Mucosa of rectum (tissue), 2 donors: ENCODE measurements at regions not wholly inside any gene's neighbourhood (a gene's known extent, or its start where the extent isn't known, plus 50 kb on each side); places are given as distances from the start of the nearest gene placed in this dataset.
"Not testable (repeated sequence)": the region's sequence is repeated elsewhere in the genome, so short reads cannot be mapped to it uniquely, and the experiment has no call there.

Experiments used
- H3K27ac ChIP-seq, 2 donors: one replicate each; pipeline ENCODE4 v1.7.0; 2013; ENCODE audit warnings: inconsistent platforms in 2 of 2, low read depth in 2 of 2, low read length in 2 of 2
- H3K27me3 ChIP-seq, 2 donors: one replicate each; pipeline ENCODE4 v1.7.0; 2013; ENCODE audit warnings: low read length in 2 of 2; ENCODE audit not compliant: control insufficient read depth in 2 of 2, insufficient read depth in 2 of 2
- H3K36me3 ChIP-seq, 2 donors: one replicate each; pipeline ENCODE4 v1.7.0; 2013; ENCODE audit warnings: low read length in 2 of 2; ENCODE audit not compliant: control insufficient read depth in 2 of 2, insufficient read depth in 2 of 2
- H3K4me1 ChIP-seq, 2 donors: one replicate each; pipeline ENCODE4 v1.7.0; 2013; ENCODE audit warnings: low read length in 2 of 2, mild to moderate bottlenecking in 1 of 2; ENCODE audit not compliant: control insufficient read depth in 2 of 2, insufficient read depth in 2 of 2
- H3K4me3 ChIP-seq, 2 donors: one replicate each; pipeline ENCODE4 v1.7.0; 2013; ENCODE audit warnings: low read length in 2 of 2
- H3K9ac ChIP-seq, 2 donors: one replicate each; pipeline ENCODE4 v1.7.0; 2013; ENCODE audit warnings: low read length in 2 of 2, low read depth in 1 of 2, mild to moderate bottlenecking in 1 of 2
- H3K9me3 ChIP-seq, 2 donors: one replicate each; pipeline ENCODE4 v1.7.0; 2013; ENCODE audit warnings: low read length in 2 of 2; ENCODE audit not compliant: control insufficient read depth in 2 of 2
- donor health status: healthy.
- donor health status: Normal muscosa, but diverticular disease.

- H3K27ac ChIP-seq = no peak overlapping the region
- H3K4me3 ChIP-seq = no peak overlapping the region
- no peak overlapping the region for H3K9ac ChIP-seq
- H3K4me1 ChIP-seq = no peaks in the 10 kb centered on the region
- H3K36me3 ChIP-seq = no peaks in the 10 kb centered on the region
- H3K27me3 ChIP-seq = no peaks in the 10 kb centered on the region
- H3K9me3 ChIP-seq = no peaks in the 10 kb centered on the region
Observed at GRCh38 chr6:85923013-85923430, 280.3 kb upstream of the SYNCRIP start.

DNA sequence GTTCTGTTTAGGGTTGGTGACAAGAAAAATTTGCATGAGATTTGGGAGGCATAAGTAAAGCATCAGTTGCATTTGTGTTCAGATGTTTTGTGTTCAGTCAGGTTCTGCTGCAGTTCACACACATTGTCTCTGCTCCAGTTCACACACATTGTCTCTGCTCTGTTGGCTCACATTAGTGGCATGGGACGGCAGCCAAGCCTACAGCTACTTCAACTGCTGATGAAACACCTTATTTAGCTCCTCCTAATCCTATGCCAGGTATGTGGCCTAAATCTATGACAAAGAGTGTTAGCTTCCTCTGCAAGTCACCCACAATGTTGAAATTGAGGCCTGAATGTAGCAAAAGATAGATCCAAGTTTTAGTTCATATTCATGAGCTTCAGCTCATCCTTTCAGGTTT is 278.1 kb upstream of the SYNCRIP start:
- no peaks in the 10 kb centered on the region for H3K9me3 ChIP-seq
- H3K27me3 ChIP-seq = no peaks in the 10 kb centered on the region
- no peaks in the 10 kb centered on the region for H3K4me1 ChIP-seq
- no peak overlapping the region for H3K27ac ChIP-seq
- no peak overlapping the region for H3K4me3 ChIP-seq
- H3K9ac ChIP-seq = no peak overlapping the region
- no peaks in the 10 kb centered on the region for H3K36me3 ChIP-seq

- Histone ChIP-seq H3K9me3 (no peaks in the 10 kb centered on the region), H3K9ac (no peak overlapping the region), H3K27me3 (no peaks in the 10 kb centered on the region), H3K36me3 (no peaks in the 10 kb centered on the region), H3K27ac (no peak overlapping the region), H3K4me3 (no peak overlapping the region), H3K4me1 (no peaks in the 10 kb centered on the region)
Observed at GRCh38 chr6:85917522-85917921, 274.8 kb upstream of the SYNCRIP start.

GRCh38 chr6:85913001-85913400 is 270.3 kb upstream of the SYNCRIP start:
- no peaks in the 10 kb centered on the region for H3K9me3 ChIP-seq
- H3K9ac ChIP-seq = no peak overlapping the region
- H3K27me3 ChIP-seq = no peaks in the 10 kb centered on the region
- H3K4me1 ChIP-seq = no peaks in the 10 kb centered on the region
- no peak overlapping the region for H3K27ac ChIP-seq
- no peak overlapping the region for H3K4me3 ChIP-seq
- H3K36me3 ChIP-seq = no peaks in the 10 kb centered on the region

DNA sequence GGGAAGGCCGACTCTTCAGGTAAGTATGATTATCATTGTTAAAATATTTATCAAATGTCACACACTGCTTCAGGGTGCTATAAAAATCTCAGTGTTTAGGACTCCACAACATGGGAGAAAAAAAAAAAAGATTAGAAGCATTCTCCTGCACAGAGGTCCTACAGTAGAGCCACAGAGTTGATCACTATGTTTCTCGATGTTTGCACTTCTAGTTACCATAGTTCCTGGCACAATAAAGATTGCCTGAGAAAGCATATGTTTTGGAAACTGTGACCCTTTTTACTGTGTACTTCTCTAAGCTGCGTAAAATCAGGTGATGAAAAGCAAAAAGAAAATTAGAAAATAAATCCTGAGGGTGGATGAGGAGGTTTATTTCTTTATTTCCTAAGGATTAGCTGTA is 269.9 kb upstream of the SYNCRIP start:
- no peaks in the 10 kb centered on the region for H3K27me3 ChIP-seq
- no peaks in the 10 kb centered on the region for H3K9me3 ChIP-seq
- no peak overlapping the region for H3K9ac ChIP-seq
- H3K4me3 ChIP-seq = no peak overlapping the region
- H3K27ac ChIP-seq = no peak overlapping the region
- H3K4me1 ChIP-seq = no peaks in the 10 kb centered on the region
- no peaks in the 10 kb centered on the region for H3K36me3 ChIP-seq

DNA sequence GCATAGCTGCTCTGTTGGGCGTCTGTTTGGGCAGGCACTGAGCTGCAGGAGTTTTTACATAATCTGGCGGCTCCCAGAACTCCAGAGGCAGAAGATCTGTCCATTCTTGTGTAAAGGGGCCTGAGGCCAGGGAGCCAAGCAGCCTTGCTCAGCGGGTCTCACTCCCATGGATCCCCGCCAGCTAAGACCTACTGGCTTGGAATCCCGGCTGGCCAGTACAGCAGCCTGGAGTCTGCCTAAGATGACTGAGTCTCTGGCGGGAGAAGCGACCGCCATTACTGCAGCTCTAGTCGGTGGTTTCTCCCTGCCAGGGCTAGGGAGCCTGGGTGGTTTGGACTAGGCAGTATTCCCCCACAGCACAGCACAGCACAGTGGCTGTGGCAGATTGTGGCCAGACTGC is 268.4 kb upstream of the SYNCRIP start:
- Histone ChIP-seq H3K4me3 (no peak overlapping the region), H3K9me3 (no peaks in the 10 kb centered on the region), H3K4me1 (no peaks in the 10 kb centered on the region), H3K9ac (no peak overlapping the region), H3K27ac (no peak overlapping the region), H3K36me3 (no peaks in the 10 kb centered on the region), H3K27me3 (no peaks in the 10 kb centered on the region)

DNA sequence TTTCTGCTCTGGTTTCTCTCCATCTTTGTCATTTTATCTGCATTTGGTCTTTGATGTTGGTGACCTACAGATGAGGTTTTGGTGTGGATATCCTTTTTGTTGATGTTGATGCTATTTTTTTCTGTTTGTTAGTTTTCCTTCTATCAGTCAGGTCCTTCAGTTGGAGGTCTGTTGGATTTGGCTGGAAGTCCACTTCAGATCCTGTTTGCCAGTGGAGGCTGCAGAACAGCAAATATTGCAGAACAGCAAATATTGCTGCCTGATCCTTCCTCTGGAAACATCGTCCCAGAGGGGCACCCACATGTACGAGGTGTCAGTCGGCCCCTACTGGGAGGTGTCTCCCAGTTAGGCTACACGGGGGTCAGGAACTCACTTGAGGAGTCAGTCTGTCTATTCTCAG is 265.4 kb upstream of the SYNCRIP start:
- not testable (repeated sequence) for H3K27ac ChIP-seq, H3K4me3 ChIP-seq, H3K36me3 ChIP-seq, H3K4me1 ChIP-seq, H3K27me3 ChIP-seq, H3K9ac ChIP-seq, H3K9me3 ChIP-seq

- Histone ChIP-seq H3K4me1 (no peaks in the 10 kb centered on the region), H3K27me3 (no peaks in the 10 kb centered on the region), H3K9me3 (no peaks in the 10 kb centered on the region), H3K27ac (no peak overlapping the region), H3K4me3 (no peak overlapping the region), H3K9ac (no peak overlapping the region), H3K36me3 (no peaks in the 10 kb centered on the region)
Observed at GRCh38 chr6:85892346-85892745, 249.7 kb upstream of the SYNCRIP start.

GRCh38 chr6:85887461-85887860 is 244.8 kb upstream of the SYNCRIP start:
- no peak overlapping the region for H3K27ac ChIP-seq
- H3K9me3 ChIP-seq = no peaks in the 10 kb centered on the region
- H3K9ac ChIP-seq = no peak overlapping the region
- H3K27me3 ChIP-seq = no peaks in the 10 kb centered on the region
- H3K36me3 ChIP-seq = no peaks in the 10 kb centered on the region
- no peak overlapping the region for H3K4me3 ChIP-seq
- H3K4me1 ChIP-seq = no peaks in the 10 kb centered on the region

- H3K4me3 ChIP-seq = no peak overlapping the region
- no peak overlapping the region for H3K9ac ChIP-seq
- no peaks in the 10 kb centered on the region for H3K27me3 ChIP-seq
- no peaks in the 10 kb centered on the region for H3K36me3 ChIP-seq
- H3K4me1 ChIP-seq = peaks cover 0 to 20% of the 10 kb centered on the region in 2 donors
- H3K27ac ChIP-seq = no peak overlapping the region
- no peaks in the 10 kb centered on the region for H3K9me3 ChIP-seq
Observed at GRCh38 chr6:85868685-85869084, 226.0 kb upstream of the SYNCRIP start.

DNA sequence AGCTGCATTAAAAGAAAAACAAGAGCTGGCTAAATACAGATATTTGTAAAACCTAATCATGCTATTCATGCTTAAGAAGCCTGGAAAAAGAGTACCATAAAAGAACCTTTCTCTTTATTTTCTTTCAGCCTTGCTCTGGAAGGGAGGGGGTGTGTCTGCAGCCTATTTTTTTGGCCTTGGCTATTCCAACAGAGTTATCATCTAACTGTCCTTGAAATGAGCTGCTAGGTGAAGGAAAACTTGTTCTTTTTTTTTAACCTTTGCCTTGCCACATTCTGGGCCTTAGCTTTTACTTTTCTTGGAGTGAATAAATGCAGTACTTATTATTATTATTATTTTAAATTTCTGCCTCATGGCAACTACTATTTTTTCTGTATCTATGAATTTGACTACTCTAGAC is 224.9 kb upstream of the SYNCRIP start:
- Histone ChIP-seq H3K36me3 (no peaks in the 10 kb centered on the region), H3K27ac (no peak overlapping the region), H3K9me3 (no peaks in the 10 kb centered on the region), H3K27me3 (no peaks in the 10 kb centered on the region), H3K9ac (no peak overlapping the region), H3K4me1 (peaks cover 0 to 20% of the 10 kb centered on the region in 2 donors), H3K4me3 (no peak overlapping the region)
